OCI-LY7 (cell line): ENCODE measurements at regions not wholly inside any gene's neighbourhood (a gene's known extent, or its start where the extent isn't known, plus 50 kb on each side); places are given as distances from the start of the nearest gene placed in this dataset.

Source experiments
- BruUV-seq: library from RNA; stranded (reverse); fragments of 400-500 nt; replicated peaks from 2 replicates; lab custom pipeline; 2021; lab: Mats Ljungman, UMichigan
- CTCF ChIA-PET: fragments of 300-600 bp; sonication (Branson Sonifier 250); formaldehyde crosslinking; loops from one replicate; lab custom pipeline; 2022; ENCODE audit warnings: antibody characterized with exemption; ENCODE audit not compliant: unreplicated experiment; lab: Charles Lee
- POLR2A ChIA-PET: fragments of 300-600 bp; sonication (Branson Sonifier 250); formaldehyde crosslinking; loops from one replicate; lab custom pipeline; 2022; ENCODE audit warnings: antibody characterized with exemption; lab: Charles Lee
- DNase-seq: peaks from one replicate; pipeline ENCODE4 v3.0.0-alpha.2; 2015; ENCODE audit warnings: low spot score
- H2AFZ ChIP-seq: fragments of 200-600 bp; sonication (generic), shearing (Covaris generic); 2 replicates; pipeline ENCODE4 v1.6.1; 2014; ENCODE audit warnings: mild to moderate bottlenecking, antibody characterized with exemption, low read length, moderate library complexity
- H3K27ac ChIP-seq: fragments of 200-600 bp; sonication (generic); 2 replicates; pipeline ENCODE4 v1.5.1; 2014; ENCODE audit warnings: mixed run types, low read depth, mild to moderate bottlenecking, moderate library complexity, low read length, inconsistent platforms; ENCODE audit not compliant: poor library complexity, severe bottlenecking
- H3K36me3 ChIP-seq: fragments of 200-600 bp; sonication (generic); 2 replicates; pipeline ENCODE4 v1.6.1; 2014; ENCODE audit warnings: mild to moderate bottlenecking, antibody characterized with exemption, low read length, moderate library complexity, mixed read lengths; ENCODE audit not compliant: insufficient read depth
- H3K4me1 ChIP-seq: fragments of 200-600 bp; sonication (generic); 2 replicates; pipeline ENCODE4 v1.5.1; 2014; ENCODE audit warnings: mild to moderate bottlenecking, low read length; ENCODE audit not compliant: insufficient read depth, poor library complexity, severe bottlenecking
- H3K4me2 ChIP-seq: fragments of 200-600 bp; sonication (generic); 2 replicates; pipeline ENCODE4 v1.6.1; 2014; ENCODE audit warnings: mild to moderate bottlenecking, low read length
- H3K4me3 ChIP-seq: fragments of 200-600 bp; sonication (generic); 2 replicates; pipeline ENCODE4 v1.5.1; 2014; ENCODE audit warnings: mild to moderate bottlenecking, low read depth, low read length; ENCODE audit not compliant: poor library complexity, severe bottlenecking
- H3K79me2 ChIP-seq: fragments of 200-600 bp; sonication (generic); 2 replicates; pipeline ENCODE4 v1.6.1; 2016; ENCODE audit warnings: low read depth, mild to moderate bottlenecking, low read length, moderate library complexity, mixed read lengths; ENCODE audit not compliant: insufficient read depth
- H3K9me2 ChIP-seq: fragments of 200-600 bp; sonication (generic); 2 replicates; pipeline ENCODE4 v1.6.1; 2016; ENCODE audit warnings: mild to moderate bottlenecking, low read length, mixed read lengths; ENCODE audit not compliant: insufficient read depth
- H3K9me3 ChIP-seq: fragments of 200-600 bp; sonication (generic); 2 replicates; pipeline ENCODE4 v1.6.1; 2014; ENCODE audit warnings: mild to moderate bottlenecking, mixed run types, low read length, mixed read lengths
- H4K20me1 ChIP-seq: fragments of 200-600 bp; sonication (generic); 2 replicates; pipeline ENCODE4 v1.6.1; 2014; ENCODE audit warnings: mild to moderate bottlenecking, antibody characterized with exemption, low read length, moderate library complexity, mixed read lengths; ENCODE audit not compliant: insufficient read depth
- CTCF ChIP-seq: fragments of 200-600 bp; sonication (generic); conservative IDR thresholded peaks from 2 replicates; pipeline ENCODE4 v1.5.1; 2014; ENCODE audit warnings: mild to moderate bottlenecking, antibody characterized with exemption, low read length, moderate library complexity, mixed read lengths
- EZH2phosphoT487 ChIP-seq: fragments of 200-600 bp; sonication (generic); IDR thresholded peaks from 2 replicates; pipeline ENCODE4 v1.6.1; 2018; ENCODE audit warnings: low read depth, borderline replicate concordance, mild to moderate bottlenecking, mixed run types, antibody characterized with exemption, low read length, moderate library complexity, mixed read lengths
- intact Hi-C: fragments of 100-400 bp; cut with micrococcal nuclease; formaldehyde crosslinking; loops from one replicate; pipeline ENCODE4 v1.10.0; 2022; ENCODE audit not compliant: unreplicated experiment

GRCh38 chr16:72427783-72428331 is 255.9 kb upstream of the PMFBP1 start:
- BruUV-seq = no TSS peak
- DNase-seq = no peak
- no peak overlapping the region for H3K4me2 ChIP-seq
- no peak overlapping the region for H3K27ac ChIP-seq
- intact Hi-C loops = no loop called here
- POLR2A ChIA-PET = interaction anchor here (0.7 kb wide), 1 partner anchor 652 kb away, joined by 4 read pairs; no protein-coding TSS in a partner anchor
- H3K9me3 ChIP-seq = peaks cover 11% of the 10 kb centered on the region; the same call in 1 of the 2 replicates
- H4K20me1 ChIP-seq = no peaks in the 10 kb centered on the region
- H3K4me1 ChIP-seq = no peaks in the 10 kb centered on the region
- H3K79me2 ChIP-seq = no peaks in the 10 kb centered on the region
- no peaks in the 10 kb centered on the region for H3K9me2 ChIP-seq
- no peak overlapping the region for H3K4me3 ChIP-seq
- 0 out of 2 replicates have a peak, but pooled peaks cover 6% of the 10 kb centered on the region for H3K36me3 ChIP-seq
- no peak overlapping the region for H2AFZ ChIP-seq
- CTCF ChIA-PET = no interaction called here
- TF ChIP-seq EZH2phosphoT487 (no peak), CTCF (no peak)

- Histone ChIP-seq H3K79me2 (no peaks in the 10 kb centered on the region), H2AFZ (no peak overlapping the region), H3K9me2 (no peaks in the 10 kb centered on the region), H3K4me2 (no peak overlapping the region), H3K4me3 (no peak overlapping the region), H3K4me1 (no peaks in the 10 kb centered on the region), H3K36me3 (0 out of 2 replicates have a peak, but pooled peaks cover 6% of the 10 kb centered on the region), H3K9me3 (peaks cover 13% of the 10 kb centered on the region; the same call in 1 of the 2 replicates), H4K20me1 (no peaks in the 10 kb centered on the region), H3K27ac (no peak overlapping the region)
- ChIA-PET CTCF (no interaction called here), POLR2A (interaction anchor here (0.7 kb wide), 1 partner anchor 653 kb away, joined by 4 read pairs; no protein-coding TSS in a partner anchor)
- TF ChIP-seq EZH2phosphoT487 (no peak), CTCF (no peak)
- intact Hi-C loops = no loop called here
- DNase-seq = no peak
- no TSS peak for BruUV-seq
Observed at GRCh38 chr16:72427051-72427782, 255.3 kb upstream of the PMFBP1 start.

- H3K4me3 ChIP-seq = no peak overlapping the region
- H2AFZ ChIP-seq = no peak overlapping the region
- ChIA-PET POLR2A (no interaction called here), CTCF (no interaction called here)
- H3K79me2 ChIP-seq = no peaks in the 10 kb centered on the region
- BruUV-seq = no TSS peak
- TF ChIP-seq EZH2phosphoT487 = no peak
- TF ChIP-seq CTCF = no peak
- no peak overlapping the region for H3K4me2 ChIP-seq
- H4K20me1 ChIP-seq = no peaks in the 10 kb centered on the region
- no peak for DNase-seq
- H3K9me3 ChIP-seq = peaks cover 14% of the 10 kb centered on the region; the same call in 1 of the 2 replicates
- no peaks in the 10 kb centered on the region for H3K9me2 ChIP-seq
- H3K4me1 ChIP-seq = no peaks in the 10 kb centered on the region
- H3K36me3 ChIP-seq = 0 out of 2 replicates have a peak, but pooled peaks cover 6% of the 10 kb centered on the region
- intact Hi-C loops = no loop called here
- H3K27ac ChIP-seq = no peak overlapping the region
Observed at GRCh38 chr16:72426386-72426785, 254.4 kb upstream of the PMFBP1 start.
